OCI-LY7 (cell line): ENCODE measurements at regions not wholly inside any gene's neighbourhood (a gene's known extent, or its start where the extent isn't known, plus 50 kb on each side); places are given as distances from the start of the nearest gene placed in this dataset.

ENCODE experiments used
- BruUV-seq: library from RNA; stranded (reverse); fragments of 400-500 nt; replicated peaks from 2 replicates; lab custom pipeline; 2021; lab: Mats Ljungman, UMichigan
- CTCF ChIA-PET: fragments of 300-600 bp; sonication (Branson Sonifier 250); formaldehyde crosslinking; loops from one replicate; lab custom pipeline; 2022; ENCODE audit warnings: antibody characterized with exemption; ENCODE audit not compliant: unreplicated experiment; lab: Charles Lee
- POLR2A ChIA-PET: fragments of 300-600 bp; sonication (Branson Sonifier 250); formaldehyde crosslinking; loops from one replicate; lab custom pipeline; 2022; ENCODE audit warnings: antibody characterized with exemption; lab: Charles Lee
- DNase-seq: peaks from one replicate; pipeline ENCODE4 v3.0.0-alpha.2; 2015; ENCODE audit warnings: low spot score
- H2AFZ ChIP-seq: fragments of 200-600 bp; sonication (generic), shearing (Covaris generic); 2 replicates; pipeline ENCODE4 v1.6.1; 2014; ENCODE audit warnings: mild to moderate bottlenecking, antibody characterized with exemption, low read length, moderate library complexity
- H3K27ac ChIP-seq: fragments of 200-600 bp; sonication (generic); 2 replicates; pipeline ENCODE4 v1.5.1; 2014; ENCODE audit warnings: mixed run types, low read depth, mild to moderate bottlenecking, moderate library complexity, low read length, inconsistent platforms; ENCODE audit not compliant: poor library complexity, severe bottlenecking
- H3K36me3 ChIP-seq: fragments of 200-600 bp; sonication (generic); 2 replicates; pipeline ENCODE4 v1.6.1; 2014; ENCODE audit warnings: mild to moderate bottlenecking, antibody characterized with exemption, low read length, moderate library complexity, mixed read lengths; ENCODE audit not compliant: insufficient read depth
- H3K4me1 ChIP-seq: fragments of 200-600 bp; sonication (generic); 2 replicates; pipeline ENCODE4 v1.5.1; 2014; ENCODE audit warnings: mild to moderate bottlenecking, low read length; ENCODE audit not compliant: insufficient read depth, poor library complexity, severe bottlenecking
- H3K4me2 ChIP-seq: fragments of 200-600 bp; sonication (generic); 2 replicates; pipeline ENCODE4 v1.6.1; 2014; ENCODE audit warnings: mild to moderate bottlenecking, low read length
- H3K4me3 ChIP-seq: fragments of 200-600 bp; sonication (generic); 2 replicates; pipeline ENCODE4 v1.5.1; 2014; ENCODE audit warnings: mild to moderate bottlenecking, low read depth, low read length; ENCODE audit not compliant: poor library complexity, severe bottlenecking
- H3K79me2 ChIP-seq: fragments of 200-600 bp; sonication (generic); 2 replicates; pipeline ENCODE4 v1.6.1; 2016; ENCODE audit warnings: low read depth, mild to moderate bottlenecking, low read length, moderate library complexity, mixed read lengths; ENCODE audit not compliant: insufficient read depth
- H3K9me2 ChIP-seq: fragments of 200-600 bp; sonication (generic); 2 replicates; pipeline ENCODE4 v1.6.1; 2016; ENCODE audit warnings: mild to moderate bottlenecking, low read length, mixed read lengths; ENCODE audit not compliant: insufficient read depth
- H3K9me3 ChIP-seq: fragments of 200-600 bp; sonication (generic); 2 replicates; pipeline ENCODE4 v1.6.1; 2014; ENCODE audit warnings: mild to moderate bottlenecking, mixed run types, low read length, mixed read lengths
- H4K20me1 ChIP-seq: fragments of 200-600 bp; sonication (generic); 2 replicates; pipeline ENCODE4 v1.6.1; 2014; ENCODE audit warnings: mild to moderate bottlenecking, antibody characterized with exemption, low read length, moderate library complexity, mixed read lengths; ENCODE audit not compliant: insufficient read depth
- EZH2phosphoT487 ChIP-seq: fragments of 200-600 bp; sonication (generic); IDR thresholded peaks from 2 replicates; pipeline ENCODE4 v1.6.1; 2018; ENCODE audit warnings: low read depth, borderline replicate concordance, mild to moderate bottlenecking, mixed run types, antibody characterized with exemption, low read length, moderate library complexity, mixed read lengths
- intact Hi-C: fragments of 100-400 bp; cut with micrococcal nuclease; formaldehyde crosslinking; loops from one replicate; pipeline ENCODE4 v1.10.0; 2022; ENCODE audit not compliant: unreplicated experiment
- TF ChIP-seq, protein P1 (sequence below): fragments of 200-600 bp; sonication (generic); conservative IDR thresholded peaks from 2 replicates; pipeline ENCODE4 v1.5.1; 2014; ENCODE audit warnings: mild to moderate bottlenecking, antibody characterized with exemption, low read length, moderate library complexity, mixed read lengths

GRCh38 chr11:95515371-95515770 lies 274.2 kb downstream of the FAM76B start:
- intact Hi-C loops: no loop called here
- Histone ChIP-seq H2AFZ (no peak overlapping the region), H3K36me3 (no peaks in the 10 kb centered on the region), H3K9me2 (no peaks in the 10 kb centered on the region), H3K4me1 (no peaks in the 10 kb centered on the region), H3K9me3 (no peaks in the 10 kb centered on the region), H3K4me2 (no peak overlapping the region), H4K20me1 (no peaks in the 10 kb centered on the region), H3K4me3 (no peak overlapping the region), H3K27ac (no peak overlapping the region), H3K79me2 (no peaks in the 10 kb centered on the region)
- no peak for DNase-seq
- ChIA-PET CTCF (no interaction called here), POLR2A (interaction anchor here (1.1 kb wide), 1 partner anchor 10 kb away, joined by 3 read pairs; no protein-coding TSS in a partner anchor)
- BruUV-seq: no TSS peak
- TF ChIP-seq, protein P1, sequence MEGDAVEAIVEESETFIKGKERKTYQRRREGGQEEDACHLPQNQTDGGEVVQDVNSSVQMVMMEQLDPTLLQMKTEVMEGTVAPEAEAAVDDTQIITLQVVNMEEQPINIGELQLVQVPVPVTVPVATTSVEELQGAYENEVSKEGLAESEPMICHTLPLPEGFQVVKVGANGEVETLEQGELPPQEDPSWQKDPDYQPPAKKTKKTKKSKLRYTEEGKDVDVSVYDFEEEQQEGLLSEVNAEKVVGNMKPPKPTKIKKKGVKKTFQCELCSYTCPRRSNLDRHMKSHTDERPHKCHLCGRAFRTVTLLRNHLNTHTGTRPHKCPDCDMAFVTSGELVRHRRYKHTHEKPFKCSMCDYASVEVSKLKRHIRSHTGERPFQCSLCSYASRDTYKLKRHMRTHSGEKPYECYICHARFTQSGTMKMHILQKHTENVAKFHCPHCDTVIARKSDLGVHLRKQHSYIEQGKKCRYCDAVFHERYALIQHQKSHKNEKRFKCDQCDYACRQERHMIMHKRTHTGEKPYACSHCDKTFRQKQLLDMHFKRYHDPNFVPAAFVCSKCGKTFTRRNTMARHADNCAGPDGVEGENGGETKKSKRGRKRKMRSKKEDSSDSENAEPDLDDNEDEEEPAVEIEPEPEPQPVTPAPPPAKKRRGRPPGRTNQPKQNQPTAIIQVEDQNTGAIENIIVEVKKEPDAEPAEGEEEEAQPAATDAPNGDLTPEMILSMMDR: no peak
- no peak for TF ChIP-seq EZH2phosphoT487

- ChIA-PET POLR2A (no interaction called here), CTCF (no interaction called here)
- no peak overlapping the region for H3K27ac ChIP-seq
- H3K9me3 ChIP-seq: no peaks in the 10 kb centered on the region
- no TSS peak for BruUV-seq
- H3K9me2 ChIP-seq: no peaks in the 10 kb centered on the region
- H3K4me1 ChIP-seq: no peaks in the 10 kb centered on the region
- no peaks in the 10 kb centered on the region for H3K79me2 ChIP-seq
- intact Hi-C loops: no loop called here
- TF ChIP-seq, protein P1: no peak
- TF ChIP-seq EZH2phosphoT487: no peak
- no peak for DNase-seq
- H3K4me3 ChIP-seq: no peak overlapping the region
- no peak overlapping the region for H3K4me2 ChIP-seq
- H3K36me3 ChIP-seq: no peaks in the 10 kb centered on the region
- no peaks in the 10 kb centered on the region for H4K20me1 ChIP-seq
- no peak overlapping the region for H2AFZ ChIP-seq
Observed at GRCh38 chr11:95514416-95515110, 275.0 kb downstream of the FAM76B start.

DNA sequence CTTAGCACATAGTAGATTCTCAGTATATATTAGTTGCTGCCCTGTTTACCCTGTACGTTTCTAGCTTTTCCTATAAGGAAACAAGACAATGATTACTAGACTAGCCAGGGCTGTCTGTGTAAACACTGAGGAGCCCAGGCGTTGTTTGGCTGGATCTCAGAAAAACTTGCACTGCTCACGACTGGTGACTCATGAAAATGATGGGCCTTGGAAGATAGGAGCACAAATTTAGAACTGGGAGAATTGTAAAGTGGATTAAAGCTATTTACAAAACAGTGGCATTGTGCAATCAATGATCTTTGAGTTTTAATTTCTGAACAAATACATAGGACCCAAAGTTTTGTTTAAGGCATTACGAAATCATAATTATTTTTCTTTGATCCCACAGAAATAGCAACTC lies 276.9 kb downstream of the FAM76B start:
- Histone ChIP-seq H2AFZ (no peak overlapping the region), H4K20me1 (no peaks in the 10 kb centered on the region), H3K4me3 (no peak overlapping the region), H3K36me3 (no peaks in the 10 kb centered on the region), H3K79me2 (no peaks in the 10 kb centered on the region), H3K9me2 (no peaks in the 10 kb centered on the region), H3K9me3 (no peaks in the 10 kb centered on the region), H3K27ac (no peak overlapping the region), H3K4me1 (no peaks in the 10 kb centered on the region), H3K4me2 (no peak overlapping the region)
- POLR2A ChIA-PET: interaction anchor here (0.7 to 1.5 kb wide), 3 partner anchors 11 to 530 kb away, joined by 3 read pairs; no protein-coding TSS in a partner anchor
- TF ChIP-seq EZH2phosphoT487: no peak
- TF ChIP-seq, protein P1: no peak
- intact Hi-C loops: no loop called here
- BruUV-seq: no TSS peak
- CTCF ChIA-PET: no interaction called here
- DNase-seq: no peak
